ENCODE measurements at regions not wholly inside any gene's neighbourhood (a gene's known extent, or its start where the extent isn't known, plus 50 kb on each side); places are given as distances from the start of the nearest gene placed in this dataset.

DNA sequence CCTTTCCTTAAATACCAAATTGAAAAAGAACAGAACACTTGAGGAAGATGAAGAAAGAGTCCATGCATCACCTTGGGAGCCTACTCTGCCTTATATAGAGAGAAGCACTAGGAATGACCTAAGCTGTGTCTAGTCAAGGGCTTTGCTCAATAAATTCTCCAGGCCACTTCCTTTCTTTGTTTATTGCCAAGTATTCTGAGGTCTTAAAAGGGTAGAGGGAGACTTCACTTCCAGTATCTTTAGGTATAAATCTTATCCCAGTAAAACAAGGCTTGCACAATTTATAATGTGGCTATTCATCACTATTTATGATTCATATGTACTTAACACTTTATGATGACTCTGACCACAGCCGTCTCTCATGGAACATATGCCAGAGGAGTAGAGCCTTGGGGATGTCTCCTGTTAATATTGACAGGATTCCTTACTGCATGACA is 85.1 kb upstream of the ARHGAP5 start:
- no peak overlapping the region for H2AFZ ChIP-seq (ENCODE audit: low read length)
- no peak overlapping the region for H3K9ac ChIP-seq (ENCODE audit: low read depth, low read length, poor library complexity, severe bottlenecking)

GRCh38 chr14:31993521-31993951 is 83.6 kb upstream of the ARHGAP5 start:
- no peaks in the 10 kb centered on the region for H3F3A ChIP-seq (ENCODE audit: low read depth)

More for the DNA sequence above, 85.1 kb upstream of the ARHGAP5 start:
- no peaks in the 10 kb centered on the region for H3K9me3 ChIP-seq (ENCODE audit: insufficient read depth, low read depth, low read length)
- no peaks in the 10 kb centered on the region for H3K79me2 ChIP-seq (ENCODE audit: insufficient read depth, low read length)
- no peaks in the 10 kb centered on the region for H3K36me3 ChIP-seq (ENCODE audit: insufficient read depth, low read length)
- H3K4me3 ChIP-seq (ENCODE audit: low read length, poor library complexity, severe bottlenecking): no peak overlapping the region
- H3K9me2 ChIP-seq (replicated peaks; ENCODE audit: low read depth, low read length): no peaks in the 10 kb centered on the region
- H3K4me2 ChIP-seq (ENCODE audit: low read depth, low read length, poor library complexity, severe bottlenecking): no peak overlapping the region
- TF ChIP-seq EZH2phosphoT487 (IDR thresholded peaks at IDR 0.05; ENCODE audit: borderline replicate concordance) (no peak), CTCF (conservative IDR thresholded peaks at IDR 0.05; ENCODE audit: low read length) (no peak)
- no peaks in the 10 kb centered on the region for H3K27me3 ChIP-seq (ENCODE audit: insufficient read depth, low read length, poor library complexity, severe bottlenecking)
- H4K20me1 ChIP-seq (ENCODE audit: insufficient read depth, low read length, poor library complexity, severe bottlenecking): no peaks in the 10 kb centered on the region
- H3K4me1 ChIP-seq (ENCODE audit: insufficient read depth, low read length, poor library complexity, severe bottlenecking): no peaks in the 10 kb centered on the region
- H3F3A ChIP-seq (ENCODE audit: low read depth): no peaks in the 10 kb centered on the region

GRCh38 chr14:31994391-31995033 is 82.6 kb upstream of the ARHGAP5 start:
- Histone ChIP-seq H2AFZ (ENCODE audit: low read length) (no peak overlapping the region), H3K9ac (ENCODE audit: low read depth, low read length, poor library complexity, severe bottlenecking) (no peak overlapping the region), H4K20me1 (ENCODE audit: insufficient read depth, low read length, poor library complexity, severe bottlenecking) (no peaks in the 10 kb centered on the region), H3K36me3 (ENCODE audit: insufficient read depth, low read length) (no peaks in the 10 kb centered on the region), H3K79me2 (ENCODE audit: insufficient read depth, low read length) (no peaks in the 10 kb centered on the region), H3K4me2 (ENCODE audit: low read depth, low read length, poor library complexity, severe bottlenecking) (no peak overlapping the region), H3K4me3 (ENCODE audit: low read length, poor library complexity, severe bottlenecking) (no peak overlapping the region), H3F3A (ENCODE audit: low read depth) (no peaks in the 10 kb centered on the region), H3K4me1 (ENCODE audit: insufficient read depth, low read length, poor library complexity, severe bottlenecking) (no peaks in the 10 kb centered on the region), H3K9me2 (replicated peaks; ENCODE audit: low read depth, low read length) (no peaks in the 10 kb centered on the region), H3K27me3 (ENCODE audit: insufficient read depth, low read length, poor library complexity, severe bottlenecking) (no peaks in the 10 kb centered on the region), H3K9me3 (ENCODE audit: insufficient read depth, low read depth, low read length) (no peaks in the 10 kb centered on the region)
- TF ChIP-seq EZH2phosphoT487 (IDR thresholded peaks at IDR 0.05; ENCODE audit: borderline replicate concordance) (no peak), CTCF (conservative IDR thresholded peaks at IDR 0.05; ENCODE audit: low read length) (no peak)

More at GRCh38 chr14:31993521-31993951, 83.6 kb upstream of the ARHGAP5 start:
- Histone ChIP-seq H3K4me3 (ENCODE audit: low read length, poor library complexity, severe bottlenecking) (no peak overlapping the region), H3K4me2 (ENCODE audit: low read depth, low read length, poor library complexity, severe bottlenecking) (no peak overlapping the region), H3K36me3 (ENCODE audit: insufficient read depth, low read length) (no peaks in the 10 kb centered on the region), H3K27me3 (ENCODE audit: insufficient read depth, low read length, poor library complexity, severe bottlenecking) (no peaks in the 10 kb centered on the region), H3K9me2 (replicated peaks; ENCODE audit: low read depth, low read length) (no peaks in the 10 kb centered on the region), H3K9ac (ENCODE audit: low read depth, low read length, poor library complexity, severe bottlenecking) (no peak overlapping the region), H3K4me1 (ENCODE audit: insufficient read depth, low read length, poor library complexity, severe bottlenecking) (no peaks in the 10 kb centered on the region), H2AFZ (ENCODE audit: low read length) (no peak overlapping the region), H3K9me3 (ENCODE audit: insufficient read depth, low read depth, low read length) (no peaks in the 10 kb centered on the region), H3K79me2 (ENCODE audit: insufficient read depth, low read length) (no peaks in the 10 kb centered on the region), H4K20me1 (ENCODE audit: insufficient read depth, low read length, poor library complexity, severe bottlenecking) (no peaks in the 10 kb centered on the region)
- TF ChIP-seq EZH2phosphoT487 (IDR thresholded peaks at IDR 0.05; ENCODE audit: borderline replicate concordance) (no peak), CTCF (conservative IDR thresholded peaks at IDR 0.05; ENCODE audit: low read length) (no peak)
